ENCODE measurements at regions not wholly inside any gene's neighbourhood (a gene's known extent, or its start where the extent isn't known, plus 50 kb on each side); places are given as distances from the start of the nearest gene placed in this dataset.

DNA sequence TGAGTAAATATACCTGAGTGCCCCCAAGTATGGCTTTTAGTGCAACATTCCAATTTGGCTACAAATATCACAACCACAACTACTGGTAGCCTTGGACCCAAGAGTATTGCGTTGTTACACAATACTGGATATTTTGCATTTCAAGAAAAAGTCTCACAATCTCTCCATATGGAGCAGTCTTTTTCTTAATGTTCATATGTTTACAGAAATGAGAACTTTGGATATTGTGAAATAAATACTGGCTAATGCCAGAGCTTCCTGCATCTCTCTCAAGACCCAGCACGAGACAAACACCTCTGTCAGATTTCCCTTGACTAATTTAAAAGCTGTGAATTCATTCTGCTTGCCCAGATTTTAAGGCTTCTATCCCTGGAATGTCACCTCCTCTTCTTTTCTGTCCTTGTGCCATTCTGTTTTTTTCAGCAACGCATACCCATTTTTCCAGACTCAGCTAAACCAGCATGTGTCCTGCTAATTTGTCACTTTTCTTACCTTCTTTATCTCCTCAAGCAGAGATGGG is 136.2 kb upstream of the BACE2 start:
- TF ChIP-seq CTCF (CRISPR knock-in tag; IDR thresholded peaks at IDR 0.05) (no peak), ZNF629 (CRISPR knock-in tag; conservative IDR thresholded peaks at IDR 0.05) (no peak), TFDP2 (CRISPR knock-in tag; IDR thresholded peaks at IDR 0.05) (no peak), MXD3 (CRISPR knock-in tag; IDR thresholded peaks at IDR 0.05) (no peak)

Measured in HepG2 (cell line).